HG03442 (cell line): ENCODE measurements at regions not wholly inside any gene's neighbourhood (a gene's known extent, or its start where the extent isn't known, plus 50 kb on each side); places are given as distances from the start of the nearest gene placed in this dataset.

Experiments used
- ATAC-seq: cut with Tn5 transposase; IDR thresholded peaks from one replicate; pipeline ENCODE4 v1.9.1; 2021; ENCODE audit warnings: mild to moderate bottlenecking, moderate library complexity; ENCODE audit not compliant: unreplicated experiment

- ATAC-seq = no peak
Measured at GRCh38 chr4:178856139-178856800, 1414.0 kb upstream of the AGA start.

DNA sequence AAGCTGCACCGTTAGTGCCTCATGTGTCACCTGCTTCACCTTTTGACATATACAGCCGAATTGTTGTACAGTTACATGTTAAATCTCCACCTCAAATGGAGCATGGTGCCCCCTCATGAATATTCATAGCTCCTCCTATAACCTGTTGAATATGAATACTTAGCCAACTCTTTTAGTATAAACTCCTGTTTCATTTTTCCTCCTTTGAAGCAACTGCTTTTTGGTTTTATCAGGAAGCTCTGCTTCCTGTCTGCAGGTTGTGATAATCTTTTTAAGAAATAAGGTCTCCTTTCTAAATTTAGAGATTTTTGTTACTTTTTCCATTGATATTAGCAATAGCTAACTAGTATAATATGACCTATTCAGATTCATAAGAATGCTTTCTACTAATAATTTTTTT, 1429.2 kb upstream of the AGA start:
- no peak for ATAC-seq

GRCh38 chr4:178881937-178882336, 1439.7 kb upstream of the AGA start:
- ATAC-seq = no peak

GRCh38 chr4:178894126-178894525, 1451.9 kb upstream of the AGA start:
- ATAC-seq = no peak

GRCh38 chr4:178899084-178899483, 1456.8 kb upstream of the AGA start:
- ATAC-seq = no peak

GRCh38 chr4:178917756-178918155, 1475.5 kb upstream of the AGA start:
- ATAC-seq = no peak

GRCh38 chr4:178937130-178937529, 1494.9 kb upstream of the AGA start:
- ATAC-seq = no peak

- ATAC-seq = no peak
Measured at GRCh38 chr4:178941975-178942374, 1499.7 kb upstream of the AGA start.

DNA sequence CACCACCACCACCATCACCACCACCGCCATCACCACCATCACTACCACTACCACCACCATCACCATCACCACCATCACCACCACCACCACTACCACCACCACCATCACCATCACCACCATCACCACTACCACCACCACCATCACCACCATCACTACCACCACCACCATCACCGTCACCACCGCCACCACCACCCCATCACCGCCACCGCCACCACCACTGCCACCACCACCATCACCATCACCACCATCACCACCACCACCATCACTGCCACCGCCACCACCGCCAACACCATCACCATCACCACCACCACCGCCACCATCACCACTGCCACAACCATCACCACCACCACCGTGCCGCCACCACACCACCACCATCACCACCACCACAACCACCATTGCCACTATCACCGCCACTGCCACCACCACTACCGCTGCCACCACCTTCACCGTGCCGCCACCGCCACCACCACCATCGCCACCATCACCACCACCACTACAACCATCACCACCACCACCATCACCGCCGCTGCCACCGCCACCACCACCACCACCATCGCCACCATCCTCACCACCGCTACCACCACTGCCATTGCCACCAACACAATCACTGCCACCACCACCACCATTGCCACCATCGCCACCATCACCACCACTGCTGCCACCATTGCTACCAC, 1511.3 kb upstream of the AGA start:
- ATAC-seq = no peak

GRCh38 chr4:178955614-178956013, 1513.4 kb upstream of the AGA start:
- no peak for ATAC-seq

DNA sequence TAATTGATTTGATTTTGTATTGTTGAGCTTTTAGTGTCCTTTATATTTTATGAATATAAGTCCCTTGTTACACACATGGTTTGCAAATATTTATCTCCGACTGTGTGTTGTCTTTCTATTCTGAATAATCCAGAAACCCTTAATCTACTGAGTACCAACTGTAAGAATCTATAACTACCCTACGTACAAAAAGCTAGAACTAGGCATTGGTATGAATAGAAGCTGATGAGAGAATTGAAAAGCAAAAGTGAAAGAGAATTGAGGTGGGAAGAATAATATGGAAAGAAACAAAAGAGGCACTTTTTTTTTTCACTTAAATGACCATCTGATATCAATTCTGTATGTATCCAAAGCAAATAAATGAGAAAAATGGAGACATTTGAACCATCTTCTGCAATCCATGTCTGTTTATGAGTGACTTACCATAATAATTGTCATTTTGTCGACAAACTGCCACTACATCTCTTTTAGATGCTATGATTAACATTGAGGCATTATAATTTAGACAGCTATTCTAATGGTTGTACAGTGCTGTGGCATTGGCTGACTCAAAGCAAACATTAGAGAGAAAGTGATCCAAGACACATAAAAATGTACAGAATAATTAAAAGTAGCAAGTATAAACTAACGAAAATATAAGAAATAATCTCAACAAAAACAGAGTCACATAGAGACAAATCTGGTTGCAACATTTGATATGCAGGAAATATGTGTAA, 1516.6 kb upstream of the AGA start:
- no peak for ATAC-seq

- no peak for ATAC-seq
Measured at GRCh38 chr4:178963446-178964045, 1521.3 kb upstream of the AGA start.

GRCh38 chr4:178966644-178967043, 1524.4 kb upstream of the AGA start:
- ATAC-seq = no peak

DNA sequence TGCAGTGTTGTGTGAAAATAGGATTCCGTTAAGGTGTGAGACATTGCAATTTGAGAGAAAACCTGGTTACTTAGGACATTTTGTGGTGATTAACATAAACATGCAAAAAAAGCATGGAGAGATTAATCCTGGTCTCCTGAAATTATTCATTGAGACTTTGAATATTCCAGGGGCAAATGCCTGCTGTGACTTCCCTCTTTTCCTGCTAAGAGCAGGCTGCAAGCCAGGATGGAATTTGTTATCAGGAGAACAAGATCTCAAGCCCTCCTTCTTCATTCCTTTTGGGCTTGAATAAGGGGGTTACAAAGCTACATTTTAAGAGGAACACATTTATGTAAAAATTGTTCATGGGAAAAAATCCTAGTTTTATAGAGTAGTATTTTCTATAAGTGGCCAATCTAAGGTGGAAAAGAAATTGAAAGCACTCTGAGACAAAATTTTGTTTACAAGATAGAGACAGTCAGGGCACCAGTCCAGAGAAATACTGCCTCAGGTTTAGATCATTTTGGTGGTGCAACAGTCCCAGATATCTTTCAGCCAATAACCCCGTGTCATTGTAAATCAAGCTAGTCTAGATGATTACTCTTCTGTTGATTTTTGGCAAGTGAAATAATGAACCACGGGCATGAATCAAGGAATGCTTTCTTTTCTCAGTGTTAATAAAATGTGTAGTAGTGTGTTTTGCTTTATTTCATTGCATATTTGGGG, 1528.3 kb upstream of the AGA start:
- ATAC-seq = no peak

GRCh38 chr4:178976861-178977260, 1534.6 kb upstream of the AGA start:
- ATAC-seq = no peak

GRCh38 chr4:178993306-178993705, 1551.1 kb upstream of the AGA start:
- ATAC-seq = no peak

- no peak for ATAC-seq
Measured at GRCh38 chr4:179001918-179002317, 1559.7 kb upstream of the AGA start.

GRCh38 chr4:179007755-179008154, 1565.5 kb upstream of the AGA start:
- ATAC-seq = no peak

DNA sequence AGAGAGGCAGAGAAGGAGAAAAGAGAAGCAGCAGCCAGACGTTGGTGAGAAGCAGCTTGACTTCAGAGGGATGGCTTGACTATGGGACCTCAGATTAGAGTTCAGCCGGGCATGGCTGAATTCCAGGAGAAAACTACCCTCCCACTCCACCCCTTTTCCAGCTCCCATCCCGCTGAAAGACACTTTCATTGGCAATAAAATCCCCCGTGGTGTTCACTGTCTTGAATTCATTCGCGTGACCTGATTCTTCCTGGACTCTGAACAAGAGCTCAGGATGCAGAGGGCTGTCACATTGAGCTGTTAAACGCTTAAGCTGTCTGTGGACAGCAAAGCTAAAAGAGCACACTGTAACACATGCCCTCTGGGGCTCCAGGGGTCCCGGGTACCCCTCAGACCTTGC, 1575.3 kb upstream of the AGA start:
- ATAC-seq = no peak

DNA sequence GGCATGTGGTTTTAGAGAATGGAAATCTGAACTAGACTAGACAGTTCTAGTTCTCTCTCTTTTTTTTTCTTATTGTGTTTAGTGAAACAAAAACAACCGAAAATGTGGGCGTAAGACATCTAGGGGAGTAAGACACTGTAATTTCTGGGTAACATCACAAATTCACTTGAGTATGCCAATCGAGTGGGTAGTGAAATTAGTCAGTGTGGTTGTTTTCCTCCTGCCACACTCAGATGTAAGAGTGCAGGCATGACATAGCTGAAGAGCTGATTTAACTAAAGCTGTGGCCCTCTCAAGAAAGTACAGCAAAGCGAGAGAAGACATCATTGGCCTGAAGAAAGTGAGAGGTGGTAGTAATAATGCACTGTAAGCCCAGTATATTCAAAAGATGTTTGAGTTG, 1585.3 kb upstream of the AGA start:
- no peak for ATAC-seq

GRCh38 chr4:179028321-179028720, 1586.1 kb upstream of the AGA start:
- no peak for ATAC-seq
